IMR-90 (cell line): ENCODE measurements at regions not wholly inside any gene's neighbourhood (a gene's known extent, or its start where the extent isn't known, plus 50 kb on each side); places are given as distances from the start of the nearest gene placed in this dataset.

ENCODE experiments used
- ATAC-seq: fragments of 200-7000 bp; cut with Tn5 transposase; 2 replicates; pipeline ENCODE4 v1.9.1; 2020; ENCODE audit warnings: low read depth, mild to moderate bottlenecking, moderate library complexity
- BruUV-seq: library from RNA; stranded (reverse); fragments of 400-500 nt; replicated peaks from 2 replicates; lab custom pipeline; 2021; lab: Mats Ljungman, UMichigan
- CTCF ChIA-PET: fragments of 300-600 bp; formaldehyde crosslinking; extraction: SDS; loops from one replicate; lab custom pipeline; 2021; ENCODE audit warnings: antibody characterized with exemption; lab: Yijun Ruan, JAX
- POLR2A ChIA-PET: fragments of 300-600 bp; sonication (Branson Sonifier 250); formaldehyde crosslinking; loops from one replicate; lab custom pipeline; 2022; ENCODE audit warnings: antibody characterized with exemption; ENCODE audit not compliant: unreplicated experiment; lab: Charles Lee
- DNase-seq: peaks from one replicate; pipeline ENCODE4 v3.0.0; 2013
- H2AFZ ChIP-seq: replicated peaks from 2 replicates; pipeline ENCODE3; 2013; ENCODE audit warnings: low read length, mild to moderate bottlenecking; ENCODE audit not compliant: poor library complexity
- H2AK5ac ChIP-seq: 2 replicates; pipeline ENCODE4 v1.6.1; 2013; ENCODE audit warnings: low read depth, low read length, inconsistent platforms
- H2AK9ac ChIP-seq: replicated peaks from 2 replicates; pipeline ENCODE3; 2013; ENCODE audit warnings: mild to moderate bottlenecking, low read depth, low read length, moderate library complexity; ENCODE audit not compliant: poor library complexity
- H2BK120ac ChIP-seq: 2 replicates; pipeline ENCODE4 v1.6.1; 2013; ENCODE audit warnings: low read depth, low read length, inconsistent platforms
- H2BK15ac ChIP-seq: 3 replicates; pipeline ENCODE4 v1.6.1; 2013; ENCODE audit warnings: low read depth, low read length, inconsistent platforms
- H2BK20ac ChIP-seq: 2 replicates; pipeline ENCODE4 v1.6.1; 2013; ENCODE audit warnings: low read depth, mild to moderate bottlenecking, inconsistent platforms, low read length, moderate library complexity
- H2BK5ac ChIP-seq: 2 replicates; pipeline ENCODE4 v1.6.1; 2013; ENCODE audit warnings: mild to moderate bottlenecking, low read depth, low read length, inconsistent platforms; ENCODE audit not compliant: poor library complexity, severe bottlenecking
- H3K14ac ChIP-seq: replicated peaks from 2 replicates; pipeline ENCODE4 v1.6.1; 2013; ENCODE audit warnings: low read depth, low read length, inconsistent platforms
- H3K18ac ChIP-seq: 2 replicates; pipeline ENCODE4 v1.6.1; 2013; ENCODE audit warnings: low read depth, low read length, control low read depth
- H3K23ac ChIP-seq: 2 replicates; pipeline ENCODE4 v1.6.1; 2013; ENCODE audit warnings: low read depth, low read length, inconsistent platforms
- H3K27ac ChIP-seq: 2 replicates; pipeline ENCODE4 v1.5.1; 2013; ENCODE audit warnings: mild to moderate bottlenecking, control low read depth, low read length; ENCODE audit not compliant: insufficient read depth
- H3K27me3 ChIP-seq: 2 replicates; pipeline ENCODE4 v1.6.1; 2013; ENCODE audit warnings: low read length; ENCODE audit not compliant: control insufficient read depth, insufficient read depth
- H3K36me3 ChIP-seq: 2 replicates; pipeline ENCODE4 v1.6.1; 2013; ENCODE audit warnings: low read length, mixed read lengths; ENCODE audit not compliant: control insufficient read depth, insufficient read depth
- H3K4ac ChIP-seq: 2 replicates; pipeline ENCODE4 v1.6.1; 2013; ENCODE audit warnings: low read depth, low read length, inconsistent platforms
- H3K4me1 ChIP-seq: 2 replicates; pipeline ENCODE4 v1.6.1; 2013; ENCODE audit warnings: low read length, mixed read lengths; ENCODE audit not compliant: control insufficient read depth, insufficient read depth
- H3K4me2 ChIP-seq: 2 replicates; pipeline ENCODE4 v1.6.1; 2013; ENCODE audit warnings: low read depth, mild to moderate bottlenecking, control low read depth, low read length, moderate library complexity
- H3K4me3 ChIP-seq: 2 replicates; pipeline ENCODE4 v1.5.1; 2013; ENCODE audit warnings: low read depth, mild to moderate bottlenecking, control low read depth, low read length, moderate library complexity; ENCODE audit not compliant: insufficient read depth
- H3K56ac ChIP-seq: 2 replicates; pipeline ENCODE4 v1.6.1; 2013; ENCODE audit warnings: low read length, inconsistent platforms; ENCODE audit not compliant: insufficient read depth; ENCODE audit errors: extremely low read depth
- H3K79me1 ChIP-seq, 2 experiments: 2 replicates each; pipeline ENCODE4 v1.6.1; 2013; ENCODE audit warnings: low read length in 2 of 2, inconsistent platforms in 1 of 2, low read depth in 1 of 2
- H3K9ac ChIP-seq: 2 replicates; pipeline ENCODE4 v1.6.1; 2013; ENCODE audit warnings: low read depth, low read length, control low read depth
- H3K9me1 ChIP-seq: 2 replicates; pipeline ENCODE4 v1.6.1; 2013; ENCODE audit warnings: low read length, inconsistent platforms; ENCODE audit not compliant: insufficient read depth
- H3K9me3 ChIP-seq: 2 replicates; pipeline ENCODE4 v1.6.1; 2013; ENCODE audit warnings: low read length; ENCODE audit not compliant: control insufficient read depth, insufficient read depth
- H4K20me1 ChIP-seq: 2 replicates; pipeline ENCODE4 v1.6.1; 2013; ENCODE audit warnings: low read length, inconsistent platforms; ENCODE audit not compliant: insufficient read depth
- H4K5ac ChIP-seq: 2 replicates; pipeline ENCODE4 v1.6.1; 2013; ENCODE audit warnings: mild to moderate bottlenecking, low read depth, low read length, control low read depth
- H4K8ac ChIP-seq, 2 experiments: 2 replicates each; pipeline ENCODE4 v1.6.1; 2013; ENCODE audit warnings: low read depth in 2 of 2, low read length in 2 of 2, control low read depth in 1 of 2, inconsistent platforms in 1 of 2
- H4K91ac ChIP-seq: 2 replicates; pipeline ENCODE4 v1.6.1; 2013; ENCODE audit warnings: low read depth, low read length, inconsistent platforms; ENCODE audit not compliant: insufficient read depth
- BHLHE40 ChIP-seq: fragments of 150-350 bp; IDR thresholded peaks from 2 replicates; pipeline ENCODE4 v1.6.1; 2016; ENCODE audit warnings: mild to moderate bottlenecking, low read depth, low read length
- FOS ChIP-seq: fragments of 150-350 bp; IDR thresholded peaks from 2 replicates; pipeline ENCODE4 v1.6.1; 2016; ENCODE audit warnings: low read depth, low read length
- MAZ ChIP-seq: IDR thresholded peaks from 2 replicates; pipeline ENCODE4 v1.6.1; 2012; ENCODE audit warnings: low read depth, mild to moderate bottlenecking, low read length, improper control_type of control experiment, moderate library complexity, borderline replicate concordance
- MXI1 ChIP-seq: IDR thresholded peaks from 2 replicates; pipeline ENCODE4 v1.6.1; 2012; ENCODE audit warnings: low read depth, mild to moderate bottlenecking, low read length, moderate library complexity, borderline replicate concordance
- POLR2A ChIP-seq: IDR thresholded peaks from 2 replicates; pipeline ENCODE4 v1.6.1; 2012; ENCODE audit warnings: mild to moderate bottlenecking, low read depth, low read length
- RFX5 ChIP-seq: IDR thresholded peaks from 2 replicates; pipeline ENCODE4 v1.8.0; 2012; ENCODE audit warnings: low read depth, mild to moderate bottlenecking, low read length, moderate library complexity
- WGBS, 2 experiments: methylation state at CpG; one replicate each; pipeline versions ENCODE4 v1.1.5 to v1.1.7; 2013; ENCODE audit warnings: missing lambda C conversion rate in 2 of 2; ENCODE audit not compliant: insufficient read length in 1 of 2; ENCODE audit errors: extremely low coverage in 2 of 2; 5-methylcytosine and 5-hydroxymethylcytosine counted together
- dilution Hi-C: fragments of 300-500 bp; cut with HindIII; formaldehyde crosslinking; loops from one replicate; pipeline ENCODE4 v1.14.3; 2018; ENCODE audit warnings: low sequenced_read_pairs; ENCODE audit not compliant: unreplicated experiment
- in situ Hi-C: fragments of 300-500 bp; cut with MboI; formaldehyde crosslinking; loops from 3 replicates; pipeline ENCODE4 v1.14.3; 2019; ENCODE audit warnings: low sequenced_read_pairs, inconsistent platforms, mixed read lengths
- intact Hi-C: fragments of 100-400 bp; cut with micrococcal nuclease; formaldehyde crosslinking; loops from 2 replicates; pipeline ENCODE4 v1.10.0; 2022
- TF ChIP-seq, protein P1 (sequence below): fragments of 150-350 bp; IDR thresholded peaks from 2 replicates; pipeline ENCODE4 v1.6.1; 2017; ENCODE audit warnings: mild to moderate bottlenecking, antibody characterized with exemption, low read length, low read depth

DNA sequence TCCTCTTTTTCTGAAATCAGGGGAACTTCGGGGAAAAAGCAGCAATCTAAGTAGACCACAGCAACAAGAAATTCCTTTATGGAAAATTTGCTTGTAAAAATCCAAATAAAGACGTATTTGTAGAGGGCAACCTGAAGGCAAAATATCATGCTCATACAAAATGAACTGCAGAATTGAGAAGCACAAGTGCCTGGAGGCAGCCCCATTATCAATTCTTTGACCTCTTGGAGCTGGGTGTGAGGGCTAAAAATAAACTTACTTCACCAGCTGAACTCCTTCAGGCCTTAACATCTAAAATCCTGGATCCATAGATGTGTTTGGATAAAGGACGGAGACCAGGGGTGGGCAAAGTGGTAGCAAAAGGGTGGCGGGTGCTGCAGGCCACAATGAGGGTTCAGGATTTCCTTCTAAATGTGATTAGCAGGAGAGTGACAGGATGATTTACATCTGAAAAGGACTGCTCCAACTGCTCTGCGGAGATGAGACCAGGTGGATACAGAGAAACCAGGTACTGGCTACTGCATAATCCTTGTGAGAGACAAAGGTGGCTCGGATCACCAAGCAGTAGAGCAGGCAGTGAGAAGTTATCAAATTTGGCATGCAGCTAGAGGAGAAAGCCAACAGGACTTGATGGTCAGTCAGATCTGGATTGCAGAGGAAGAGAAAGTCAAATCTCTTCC, 81.7 kb upstream of the TJP1 start:
- no peaks in the 10 kb centered on the region for H3K4me1 ChIP-seq
- H2BK15ac ChIP-seq, result no peak overlapping the region
- dilution Hi-C loops (no loop called here), in situ Hi-C loops (no loop called here), intact Hi-C loops (no loop called here)
- H2AK5ac ChIP-seq, result no peak overlapping the region
- H3K14ac ChIP-seq, result no peak overlapping the region
- no peak overlapping the region for H2AK9ac ChIP-seq
- H3K9ac ChIP-seq, result no peak overlapping the region
- H2AFZ ChIP-seq, result no peak overlapping the region
- H3K4ac ChIP-seq, result no peak overlapping the region
- H2BK5ac ChIP-seq, result no peak overlapping the region
- no peak overlapping the region for H2BK120ac ChIP-seq
- no peak overlapping the region for H3K4me2 ChIP-seq
- ChIA-PET POLR2A (no interaction called here), CTCF (interaction anchor here (1.8 kb wide), 1 partner anchor 22 kb away, joined by 7 read pairs; no protein-coding TSS in a partner anchor)
- no peaks in the 10 kb centered on the region for H3K9me3 ChIP-seq
- no peak overlapping the region for H4K8ac ChIP-seq
- H4K20me1 ChIP-seq, result no peaks in the 10 kb centered on the region
- no peaks in the 10 kb centered on the region for H3K79me1 ChIP-seq
- 100% methylated on average over 1 of the region's 6 CpGs; no CpG with 5 or more reads in 1 of the 2 experiments for WGBS, 2 experiments
- DNase-seq (no peak), ATAC-seq (no peak)
- H3K9me1 ChIP-seq, result no peaks in the 10 kb centered on the region
- no peaks in the 10 kb centered on the region for H3K36me3 ChIP-seq
- BruUV-seq, result no TSS peak
- H3K27me3 ChIP-seq, result peaks cover 2% of the 10 kb centered on the region; the same call in 1 of the 2 replicates
- no peak overlapping the region for H3K27ac ChIP-seq
- no peak overlapping the region for H3K18ac ChIP-seq
- no peak for TF ChIP-seq RFX5
- no peak for TF ChIP-seq POLR2A
- no peak for TF ChIP-seq MAZ
- TF ChIP-seq MXI1, result no peak
- TF ChIP-seq BHLHE40, result no peak
- TF ChIP-seq, protein P1, sequence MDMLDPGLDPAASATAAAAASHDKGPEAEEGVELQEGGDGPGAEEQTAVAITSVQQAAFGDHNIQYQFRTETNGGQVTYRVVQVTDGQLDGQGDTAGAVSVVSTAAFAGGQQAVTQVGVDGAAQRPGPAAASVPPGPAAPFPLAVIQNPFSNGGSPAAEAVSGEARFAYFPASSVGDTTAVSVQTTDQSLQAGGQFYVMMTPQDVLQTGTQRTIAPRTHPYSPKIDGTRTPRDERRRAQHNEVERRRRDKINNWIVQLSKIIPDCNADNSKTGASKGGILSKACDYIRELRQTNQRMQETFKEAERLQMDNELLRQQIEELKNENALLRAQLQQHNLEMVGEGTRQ, result no peak
- no peak for TF ChIP-seq FOS
- no peak overlapping the region for H2BK20ac ChIP-seq
- no peak overlapping the region for H3K23ac ChIP-seq
- no peak overlapping the region for H3K56ac ChIP-seq
- no peak overlapping the region for H4K5ac ChIP-seq
- H4K91ac ChIP-seq, result no peak overlapping the region
- H3K4me3 ChIP-seq, result no peak overlapping the region
